RPMI7951 (cell line): ENCODE measurements at regions not wholly inside any gene's neighbourhood (a gene's known extent, or its start where the extent isn't known, plus 50 kb on each side); places are given as distances from the start of the nearest gene placed in this dataset.
A peak's percentile ranks its signal among the peaks of the same experiment; 100 is the strongest.

Experiments
- DNase-seq: peaks from one replicate; pipeline ENCODE4 v3.0.0-alpha.2; 2012; ENCODE audit warnings: low read depth

- DNase-seq, result peak; percentile 89
Observed at GRCh38 chr17:13306310-13306962, 288.6 kb upstream of the ELAC2 start.

- no peak for DNase-seq
Observed at GRCh38 chr17:13302983-13303382, 285.2 kb upstream of the ELAC2 start.

GRCh38 chr17:13302419-13302818, 284.6 kb upstream of the ELAC2 start:
- no peak for DNase-seq

GRCh38 chr17:13297183-13297582, 279.4 kb upstream of the ELAC2 start:
- DNase-seq, result no peak

GRCh38 chr17:13293421-13293820, 275.6 kb upstream of the ELAC2 start:
- no peak for DNase-seq

GRCh38 chr17:13292291-13292690, 274.5 kb upstream of the ELAC2 start:
- no peak for DNase-seq

GRCh38 chr17:13288248-13288647, 270.4 kb upstream of the ELAC2 start:
- DNase-seq, result no peak

GRCh38 chr17:13287226-13287625, 269.4 kb upstream of the ELAC2 start:
- no peak for DNase-seq

GRCh38 chr17:13283606-13284005, 265.8 kb upstream of the ELAC2 start:
- DNase-seq, result no peak

- no peak for DNase-seq
Observed at GRCh38 chr17:13281626-13282025, 263.8 kb upstream of the ELAC2 start.

- no peak for DNase-seq
Observed at GRCh38 chr17:13273806-13274205, 256.0 kb upstream of the ELAC2 start.

GRCh38 chr17:13272296-13272695, 254.5 kb upstream of the ELAC2 start:
- DNase-seq, result no peak

GRCh38 chr17:13268791-13269595, 251.2 kb upstream of the ELAC2 start:
- no peak for DNase-seq

GRCh38 chr17:13266606-13267005, 248.8 kb upstream of the ELAC2 start:
- no peak for DNase-seq

GRCh38 chr17:13265311-13265710, 247.5 kb upstream of the ELAC2 start:
- DNase-seq, result no peak

GRCh38 chr17:13263746-13264145, 245.9 kb upstream of the ELAC2 start:
- DNase-seq, result no peak

- DNase-seq, result no peak
Observed at GRCh38 chr17:13256545-13256944, 238.7 kb upstream of the ELAC2 start.

GRCh38 chr17:13253733-13254410, 236.0 kb upstream of the ELAC2 start:
- DNase-seq, result no peak

- no peak for DNase-seq
Observed at GRCh38 chr17:13244513-13244912, 226.7 kb upstream of the ELAC2 start.

- no peak for DNase-seq
Observed at GRCh38 chr17:13243585-13243984, 225.8 kb upstream of the ELAC2 start.

GRCh38 chr17:13240851-13241250, 223.0 kb upstream of the ELAC2 start:
- no peak for DNase-seq

GRCh38 chr17:13230350-13231264, 212.8 kb upstream of the ELAC2 start:
- DNase-seq, result no peak
